WTC11 (cell line): ENCODE measurements at regions not wholly inside any gene's neighbourhood (a gene's known extent, or its start where the extent isn't known, plus 50 kb on each side); places are given as distances from the start of the nearest gene placed in this dataset.

Experiments
- ATAC-seq: fragments of 200-7000 bp; cut with Tn5 transposase; 2 replicates; pipeline ENCODE4 v1.10.0; 2021; ENCODE audit warnings: mild to moderate bottlenecking, moderate library complexity
- CTCF ChIA-PET: fragments of 300-600 bp; sonication (Branson Sonifier 250); formaldehyde crosslinking; loops from one replicate; lab custom pipeline; 2021; ENCODE audit warnings: antibody characterized with exemption; lab: Charles Lee
- POLR2A ChIA-PET: fragments of 350-600 bp; sonication (Branson Sonifier 250); formaldehyde crosslinking; loops from one replicate; lab custom pipeline; 2021; ENCODE audit warnings: antibody characterized with exemption; lab: Charles Lee
- DNase-seq: peaks from one replicate; pipeline ENCODE4 v3.0.0; 2021; ENCODE audit warnings: low spot score
- H3K27ac Mint-ChIP-seq: 2 replicates; pipeline ENCODE4 v1.8.0; 2021; ENCODE audit warnings: mixed read lengths
- H3K27me3 Mint-ChIP-seq: 2 replicates; pipeline ENCODE4 v1.8.0; 2021; ENCODE audit warnings: low read depth, mild to moderate bottlenecking, moderate library complexity, mixed read lengths
- H3K36me3 Mint-ChIP-seq: 2 replicates; pipeline ENCODE4 v1.8.0; 2021; ENCODE audit warnings: mixed read lengths
- H3K4me1 Mint-ChIP-seq: 2 replicates; pipeline ENCODE4 v1.8.0; 2022; ENCODE audit warnings: mixed read lengths
- H3K4me3 Mint-ChIP-seq: 2 replicates; pipeline ENCODE4 v1.8.0; 2021; ENCODE audit warnings: mild to moderate bottlenecking, moderate library complexity, mixed read lengths
- H3K9me3 Mint-ChIP-seq: 2 replicates; pipeline ENCODE4 v1.8.0; 2021; ENCODE audit warnings: mixed read lengths
- ATF6 ChIP-seq: sonication (generic); formaldehyde crosslinking; IDR thresholded peaks from 2 replicates; pipeline ENCODE4 v1.8.1; 2023; ENCODE audit warnings: mild to moderate bottlenecking, missing genetic modification reagents
- EMX1 ChIP-seq: fragments of 250-450 bp; sonication (Bioruptor Pico); IDR thresholded peaks from 2 replicates; pipeline ENCODE4 v1.8.0; 2021; ENCODE audit warnings: mild to moderate bottlenecking
- FOXP1 ChIP-seq: sonication (generic); formaldehyde crosslinking; IDR thresholded peaks from 2 replicates; pipeline ENCODE4 v1.8.0; 2022; ENCODE audit warnings: missing genetic modification reagents, mild to moderate bottlenecking, moderate library complexity, borderline replicate concordance
- FOXP4 ChIP-seq: sonication (generic); formaldehyde crosslinking; IDR thresholded peaks from 2 replicates; pipeline ENCODE4 v1.8.0; 2022; ENCODE audit warnings: mild to moderate bottlenecking, missing genetic modification reagents
- GTF2I ChIP-seq: fragments of 250-450 bp; sonication (Bioruptor Pico); conservative IDR thresholded peaks from 2 replicates; pipeline ENCODE4 v1.4.0; 2021; ENCODE audit warnings: mild to moderate bottlenecking
- HMGA2 ChIP-seq: fragments of 250-450 bp; sonication (Bioruptor Pico); IDR thresholded peaks from 2 replicates; pipeline ENCODE4 v1.4.0; 2021; ENCODE audit warnings: mild to moderate bottlenecking, moderate library complexity
- IRF2 ChIP-seq: sonication (generic); formaldehyde crosslinking; IDR thresholded peaks from 2 replicates; pipeline ENCODE4 v1.8.0; 2022; ENCODE audit warnings: low read depth, missing genetic modification reagents, borderline replicate concordance
- JUN ChIP-seq: sonication (generic); formaldehyde crosslinking; IDR thresholded peaks from 2 replicates; pipeline ENCODE4 v1.8.0; 2023; ENCODE audit warnings: mild to moderate bottlenecking, missing genetic modification reagents
- MYBL2 ChIP-seq: sonication (generic); formaldehyde crosslinking; IDR thresholded peaks from 2 replicates; pipeline ENCODE4 v1.8.1; 2023; ENCODE audit warnings: mild to moderate bottlenecking, moderate library complexity, missing genetic modification reagents
- OVOL2 ChIP-seq: fragments of 250-450 bp; sonication (Bioruptor Pico); IDR thresholded peaks from 2 replicates; pipeline ENCODE4 v1.9.0; 2021; ENCODE audit warnings: mild to moderate bottlenecking, borderline replicate concordance
- SMAD3 ChIP-seq: sonication (generic); formaldehyde crosslinking; IDR thresholded peaks from 2 replicates; pipeline ENCODE4 v1.8.0; 2022; ENCODE audit warnings: missing genetic modification reagents, mild to moderate bottlenecking, borderline replicate concordance
- TEAD1 ChIP-seq: sonication (generic); formaldehyde crosslinking; IDR thresholded peaks from 2 replicates; pipeline ENCODE4 v1.8.0; 2022; ENCODE audit warnings: mild to moderate bottlenecking, missing genetic modification reagents
- TP53 ChIP-seq: sonication (generic); formaldehyde crosslinking; IDR thresholded peaks from 2 replicates; pipeline ENCODE4 v1.8.1; 2023; ENCODE audit warnings: mild to moderate bottlenecking, missing genetic modification reagents
- ZNF121 ChIP-seq: sonication (generic); formaldehyde crosslinking; IDR thresholded peaks from 2 replicates; pipeline ENCODE4 v1.8.0; 2023; ENCODE audit warnings: missing genetic modification reagents
- ZNF138 ChIP-seq: sonication (generic); formaldehyde crosslinking; conservative IDR thresholded peaks from 2 replicates; pipeline ENCODE4 v1.8.1; 2022; ENCODE audit warnings: mild to moderate bottlenecking, moderate library complexity, missing genetic modification reagents
- TF ChIP-seq, protein P1 (sequence below): sonication (generic); formaldehyde crosslinking; IDR thresholded peaks from 2 replicates; pipeline ENCODE4 v1.8.0; 2023; ENCODE audit warnings: missing genetic modification reagents, mild to moderate bottlenecking, borderline replicate concordance
- TF ChIP-seq, protein P2 (sequence below): fragments of 250-450 bp; sonication (Bioruptor Pico); IDR thresholded peaks from 2 replicates; pipeline ENCODE4 v1.9.0; 2021; ENCODE audit warnings: mild to moderate bottlenecking

GRCh38 chr2:18349421-18349820 is 211.0 kb downstream of the RDH14 start:
- H3K4me1 Mint-ChIP-seq: no peaks in the 10 kb centered on the region
- no peak for DNase-seq
- no peak for TF ChIP-seq TEAD1
- TF ChIP-seq FOXP4 (CRISPR knock-in tag): no peak
- no peak for TF ChIP-seq TP53 (CRISPR knock-in tag)
- no peak for TF ChIP-seq FOXP1 (CRISPR knock-in tag)
- TF ChIP-seq ATF6 (CRISPR knock-in tag): no peak
- TF ChIP-seq ZNF121 (CRISPR knock-in tag): no peak
- ChIA-PET POLR2A (no interaction called here), CTCF (interaction anchor here (1.0 kb wide), 1 partner anchor 171 kb away, joined by 3 read pairs; no protein-coding TSS in a partner anchor)
- no peak overlapping the region for H3K4me3 Mint-ChIP-seq
- peaks cover 4% of the 10 kb centered on the region; the same call in 1 of the 2 replicates for H3K9me3 Mint-ChIP-seq
- H3K27me3 Mint-ChIP-seq: no peaks in the 10 kb centered on the region
- H3K27ac Mint-ChIP-seq: no peak overlapping the region
- H3K36me3 Mint-ChIP-seq: no peaks in the 10 kb centered on the region
- no peak for ATAC-seq

DNA sequence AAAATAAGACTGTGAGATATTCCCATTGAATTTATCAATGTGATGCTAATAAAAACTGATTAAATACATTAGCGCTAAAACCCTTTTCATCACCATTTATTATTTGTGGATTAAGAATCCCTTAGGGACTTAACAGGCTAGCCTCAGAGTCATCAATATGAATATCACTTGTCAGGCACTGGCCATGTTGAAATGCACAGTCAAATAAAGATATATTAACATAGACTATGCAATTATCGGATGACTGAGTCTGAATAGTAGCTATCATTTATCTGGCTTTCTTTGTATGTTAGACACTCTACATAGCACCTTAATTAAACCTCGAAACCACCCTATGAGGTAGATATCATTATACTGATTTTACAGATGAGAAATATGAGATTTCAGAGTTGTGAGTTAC is 213.6 kb downstream of the RDH14 start:
- no peaks in the 10 kb centered on the region for H3K36me3 Mint-ChIP-seq
- ChIA-PET CTCF (no interaction called here), POLR2A (no interaction called here)
- no peaks in the 10 kb centered on the region for H3K4me1 Mint-ChIP-seq
- H3K4me3 Mint-ChIP-seq: no peak overlapping the region
- no peak for DNase-seq
- TF ChIP-seq OVOL2 (CRISPR knock-in tag) (no peak), MYBL2 (CRISPR knock-in tag) (no peak), HMGA2 (no peak), SMAD3 (CRISPR knock-in tag) (no peak), ZNF138 (CRISPR knock-in tag) (no peak), IRF2 (CRISPR knock-in tag) (no peak), EMX1 (CRISPR knock-in tag) (no peak), JUN (CRISPR knock-in tag) (no peak), GTF2I (CRISPR knock-in tag) (no peak)
- TF ChIP-seq, protein P1, sequence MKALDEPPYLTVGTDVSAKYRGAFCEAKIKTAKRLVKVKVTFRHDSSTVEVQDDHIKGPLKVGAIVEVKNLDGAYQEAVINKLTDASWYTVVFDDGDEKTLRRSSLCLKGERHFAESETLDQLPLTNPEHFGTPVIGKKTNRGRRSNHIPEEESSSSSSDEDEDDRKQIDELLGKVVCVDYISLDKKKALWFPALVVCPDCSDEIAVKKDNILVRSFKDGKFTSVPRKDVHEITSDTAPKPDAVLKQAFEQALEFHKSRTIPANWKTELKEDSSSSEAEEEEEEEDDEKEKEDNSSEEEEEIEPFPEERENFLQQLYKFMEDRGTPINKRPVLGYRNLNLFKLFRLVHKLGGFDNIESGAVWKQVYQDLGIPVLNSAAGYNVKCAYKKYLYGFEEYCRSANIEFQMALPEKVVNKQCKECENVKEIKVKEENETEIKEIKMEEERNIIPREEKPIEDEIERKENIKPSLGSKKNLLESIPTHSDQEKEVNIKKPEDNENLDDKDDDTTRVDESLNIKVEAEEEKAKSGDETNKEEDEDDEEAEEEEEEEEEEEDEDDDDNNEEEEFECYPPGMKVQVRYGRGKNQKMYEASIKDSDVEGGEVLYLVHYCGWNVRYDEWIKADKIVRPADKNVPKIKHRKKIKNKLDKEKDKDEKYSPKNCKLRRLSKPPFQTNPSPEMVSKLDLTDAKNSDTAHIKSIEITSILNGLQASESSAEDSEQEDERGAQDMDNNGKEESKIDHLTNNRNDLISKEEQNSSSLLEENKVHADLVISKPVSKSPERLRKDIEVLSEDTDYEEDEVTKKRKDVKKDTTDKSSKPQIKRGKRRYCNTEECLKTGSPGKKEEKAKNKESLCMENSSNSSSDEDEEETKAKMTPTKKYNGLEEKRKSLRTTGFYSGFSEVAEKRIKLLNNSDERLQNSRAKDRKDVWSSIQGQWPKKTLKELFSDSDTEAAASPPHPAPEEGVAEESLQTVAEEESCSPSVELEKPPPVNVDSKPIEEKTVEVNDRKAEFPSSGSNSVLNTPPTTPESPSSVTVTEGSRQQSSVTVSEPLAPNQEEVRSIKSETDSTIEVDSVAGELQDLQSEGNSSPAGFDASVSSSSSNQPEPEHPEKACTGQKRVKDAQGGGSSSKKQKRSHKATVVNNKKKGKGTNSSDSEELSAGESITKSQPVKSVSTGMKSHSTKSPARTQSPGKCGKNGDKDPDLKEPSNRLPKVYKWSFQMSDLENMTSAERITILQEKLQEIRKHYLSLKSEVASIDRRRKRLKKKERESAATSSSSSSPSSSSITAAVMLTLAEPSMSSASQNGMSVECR (CRISPR knock-in tag): no peak
- TF ChIP-seq, protein P2, sequence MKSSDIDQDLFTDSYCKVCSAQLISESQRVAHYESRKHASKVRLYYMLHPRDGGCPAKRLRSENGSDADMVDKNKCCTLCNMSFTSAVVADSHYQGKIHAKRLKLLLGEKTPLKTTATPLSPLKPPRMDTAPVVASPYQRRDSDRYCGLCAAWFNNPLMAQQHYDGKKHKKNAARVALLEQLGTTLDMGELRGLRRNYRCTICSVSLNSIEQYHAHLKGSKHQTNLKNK: no peak
- H3K9me3 Mint-ChIP-seq: peaks cover 11% of the 10 kb centered on the region; the same call in 1 of the 2 replicates
- no peak overlapping the region for H3K27ac Mint-ChIP-seq
- no peak for ATAC-seq
- H3K27me3 Mint-ChIP-seq: no peaks in the 10 kb centered on the region
